HepG2 (cell line): ENCODE measurements at regions not wholly inside any gene's neighbourhood (a gene's known extent, or its start where the extent isn't known, plus 50 kb on each side); places are given as distances from the start of the nearest gene placed in this dataset. TPM values are rescaled to one million over a fixed set of nuclear protein-coding genes. Genes with fewer than 3 reads are reported as not detected.

Experiments used
- microRNA counts: library from miRNA; unstranded; fragments of <30 nt; microRNA quantifications from one replicate; lab custom pipeline; 2015
- microRNA-seq: library from miRNA; unstranded; fragments of <30 nt; microRNA quantifications from one replicate; pipeline ENCODE4, GENCODE V29; 2020
- small RNA-seq, 3 experiments: library from RNA; depleted of rRNA; stranded (forward); fragments of <200 nt; gene quantifications; one replicate each; pipeline ENCODE3, GENCODE V24; 2012; ENCODE audit warnings: low read depth in 2 of 3, low replicate concordance in 1 of 3; ENCODE audit not compliant: insufficient read length in 3 of 3, insufficient read depth in 2 of 3

MicroRNAs in the stretch of these regions (microRNA counts, 767-probe panel; counts per million panel counts)
- not detected for microRNA hsa-miR-552 (lab: Ali Mortazavi, UCI)

Small RNAs in the stretch of these regions (microRNA-seq; reads per million reads assigned to microRNA genes)
- not detected for gene MIR552

Small RNAs in the stretch of these regions (small RNA-seq; reads per million reads assigned to genes)
- gene MIR552, result 0 to 0.97 (median 0.65) reads per million in 3 experiments
